HG03175 (cell line): ENCODE measurements at regions not wholly inside any gene's neighbourhood (a gene's known extent, or its start where the extent isn't known, plus 50 kb on each side); places are given as distances from the start of the nearest gene placed in this dataset.

ENCODE experiments used
- ATAC-seq: cut with Tn5 transposase; IDR thresholded peaks from one replicate; pipeline ENCODE4 v1.9.1; 2021; ENCODE audit warnings: mild to moderate bottlenecking, moderate library complexity; ENCODE audit not compliant: unreplicated experiment

GRCh38 chr16:26647870-26648269, 418.9 kb upstream of the C16orf82 start:
- no peak for ATAC-seq

- ATAC-seq, result no peak
Measured at GRCh38 chr16:26648851-26649250, 417.9 kb upstream of the C16orf82 start.

- ATAC-seq, result no peak
Measured at GRCh38 chr16:26649381-26650045, 417.2 kb upstream of the C16orf82 start.

GRCh38 chr16:26651464-26651863, 415.3 kb upstream of the C16orf82 start:
- no peak for ATAC-seq

GRCh38 chr16:26651884-26652283, 414.8 kb upstream of the C16orf82 start:
- no peak for ATAC-seq

- ATAC-seq, result no peak
Measured at GRCh38 chr16:26658486-26658885, 408.2 kb upstream of the C16orf82 start.

- no peak for ATAC-seq
Measured at GRCh38 chr16:26658915-26659314, 407.8 kb upstream of the C16orf82 start.

- ATAC-seq, result no peak
Measured at GRCh38 chr16:26664086-26664485, 402.6 kb upstream of the C16orf82 start.

- no peak for ATAC-seq
Measured at GRCh38 chr16:26665166-26665939, 401.4 kb upstream of the C16orf82 start.

- no peak for ATAC-seq
Measured at GRCh38 chr16:26666486-26666885, 400.2 kb upstream of the C16orf82 start.

GRCh38 chr16:26667307-26667706, 399.4 kb upstream of the C16orf82 start:
- ATAC-seq, result no peak

- no peak for ATAC-seq
Measured at GRCh38 chr16:26668026-26668425, 398.7 kb upstream of the C16orf82 start.

GRCh38 chr16:26672206-26672605, 394.5 kb upstream of the C16orf82 start:
- no peak for ATAC-seq

- no peak for ATAC-seq
Measured at GRCh38 chr16:26673011-26673410, 393.7 kb upstream of the C16orf82 start.

- ATAC-seq, result no peak
Measured at GRCh38 chr16:26680671-26681070, 386.1 kb upstream of the C16orf82 start.

- no peak for ATAC-seq
Measured at GRCh38 chr16:26688105-26688504, 378.6 kb upstream of the C16orf82 start.

GRCh38 chr16:26688699-26689098, 378.0 kb upstream of the C16orf82 start:
- ATAC-seq, result no peak

- ATAC-seq, result no peak
Measured at GRCh38 chr16:26692658-26693057, 374.1 kb upstream of the C16orf82 start.

GRCh38 chr16:26697807-26698206, 368.9 kb upstream of the C16orf82 start:
- ATAC-seq, result no peak

GRCh38 chr16:26700250-26700649, 366.5 kb upstream of the C16orf82 start:
- ATAC-seq, result no peak

GRCh38 chr16:26701243-26701886, 365.4 kb upstream of the C16orf82 start:
- peak; percentile 56 for ATAC-seq

GRCh38 chr16:26705346-26705745, 361.4 kb upstream of the C16orf82 start:
- no peak for ATAC-seq
